ENCODE measurements at regions not wholly inside any gene's neighbourhood (a gene's known extent, or its start where the extent isn't known, plus 50 kb on each side); places are given as distances from the start of the nearest gene placed in this dataset.

DNA sequence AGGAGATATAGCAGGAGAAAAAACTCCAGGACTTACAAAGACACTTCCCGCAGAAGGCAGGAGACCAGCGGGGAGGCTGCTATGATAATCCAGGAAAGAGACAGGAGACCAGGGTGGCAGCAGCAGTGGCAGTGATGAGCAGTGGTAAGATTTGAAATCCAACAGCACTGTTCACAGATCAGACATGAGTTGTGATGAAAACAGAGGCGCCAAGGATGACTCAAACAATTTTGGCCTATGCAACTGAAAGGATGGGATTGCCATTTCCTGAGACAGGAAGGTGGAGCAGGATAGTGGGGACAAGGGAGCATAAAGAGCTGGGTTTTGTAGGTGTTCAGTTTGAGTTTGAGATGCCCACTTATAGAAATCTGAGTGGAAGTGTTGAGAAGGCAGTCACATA, 108.6 kb upstream of the DYRK2 start:
- 91 to 96% methylated on average over 3 of the region's 3 CpGs for WGBS, 2 donors

DNA sequence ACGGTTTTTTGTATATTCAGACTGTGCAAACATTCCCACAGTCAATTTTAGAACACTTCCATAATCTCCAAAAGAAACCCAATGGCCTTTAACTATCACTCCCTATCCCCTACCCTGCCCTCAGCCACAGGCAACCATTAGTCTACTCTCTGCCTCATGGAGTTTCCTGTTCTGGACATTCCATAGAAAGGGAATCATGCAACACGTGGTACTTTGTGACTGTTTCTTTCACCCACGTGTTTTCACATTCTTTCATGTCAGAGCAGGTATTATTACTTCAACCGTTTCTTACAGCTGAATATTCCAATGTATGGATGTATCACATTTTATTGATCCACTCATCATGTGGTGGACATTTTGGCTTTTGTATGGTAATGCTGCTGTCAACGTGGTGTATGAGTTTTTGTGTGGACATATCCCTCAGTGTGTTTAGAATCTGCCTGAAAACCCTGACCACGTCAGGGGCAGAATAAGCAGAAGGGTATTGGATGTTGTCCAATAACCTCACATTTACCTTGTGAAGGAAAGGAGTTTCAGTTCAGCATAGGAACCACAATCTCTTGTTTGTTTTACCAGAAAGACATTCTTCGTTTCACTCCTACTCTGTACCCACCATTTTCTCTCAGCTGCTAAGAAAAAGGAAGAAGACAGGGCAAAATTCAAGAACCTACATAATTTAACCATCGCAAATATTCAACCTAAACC, 107.5 kb upstream of the DYRK2 start:
- peak in 1 of 3 donors; percentile 30 for DNase-seq
- no peaks in the 10 kb centered on the region for H3K36me3 ChIP-seq (ENCODE audit: control insufficient read depth in 4 of 4, insufficient read depth in 4 of 4, low read length in 4 of 4)
- H3K4me1 ChIP-seq (ENCODE audit: control insufficient read depth in 5 of 5, insufficient read depth in 5 of 5, low read length in 5 of 5) = no peaks in the 10 kb centered on the region
- no peak overlapping the region for H3K4me3 ChIP-seq
- no peak overlapping the region for H3K27ac ChIP-seq (ENCODE audit: low read depth in 1 of 2, low read length in 1 of 2)
- no peak overlapping the region for H3K9ac ChIP-seq (ENCODE audit: insufficient read depth in 1 of 2, low read length in 2 of 2)
- no peaks in the 10 kb centered on the region for H3K27me3 ChIP-seq (ENCODE audit: control insufficient read depth in 3 of 3, insufficient read depth in 3 of 3, low read length in 2 of 3)
- ATAC-seq (ENCODE audit: insufficient read depth, low FRiP score) = no peak
- H3K9me3 ChIP-seq (ENCODE audit: control insufficient read depth in 4 of 4, insufficient read depth in 3 of 4, low read length in 3 of 4) = no peaks in the 10 kb centered on the region
- WGBS, 2 donors = 67 to 81% methylated on average over 8 of the region's 8 CpGs
- TF ChIP-seq, protein P1, sequence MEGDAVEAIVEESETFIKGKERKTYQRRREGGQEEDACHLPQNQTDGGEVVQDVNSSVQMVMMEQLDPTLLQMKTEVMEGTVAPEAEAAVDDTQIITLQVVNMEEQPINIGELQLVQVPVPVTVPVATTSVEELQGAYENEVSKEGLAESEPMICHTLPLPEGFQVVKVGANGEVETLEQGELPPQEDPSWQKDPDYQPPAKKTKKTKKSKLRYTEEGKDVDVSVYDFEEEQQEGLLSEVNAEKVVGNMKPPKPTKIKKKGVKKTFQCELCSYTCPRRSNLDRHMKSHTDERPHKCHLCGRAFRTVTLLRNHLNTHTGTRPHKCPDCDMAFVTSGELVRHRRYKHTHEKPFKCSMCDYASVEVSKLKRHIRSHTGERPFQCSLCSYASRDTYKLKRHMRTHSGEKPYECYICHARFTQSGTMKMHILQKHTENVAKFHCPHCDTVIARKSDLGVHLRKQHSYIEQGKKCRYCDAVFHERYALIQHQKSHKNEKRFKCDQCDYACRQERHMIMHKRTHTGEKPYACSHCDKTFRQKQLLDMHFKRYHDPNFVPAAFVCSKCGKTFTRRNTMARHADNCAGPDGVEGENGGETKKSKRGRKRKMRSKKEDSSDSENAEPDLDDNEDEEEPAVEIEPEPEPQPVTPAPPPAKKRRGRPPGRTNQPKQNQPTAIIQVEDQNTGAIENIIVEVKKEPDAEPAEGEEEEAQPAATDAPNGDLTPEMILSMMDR (IDR thresholded peaks at IDR 0.05; ENCODE audit: control extremely low read depth, extremely low read depth) = no peak

More for the DNA sequence above, 108.6 kb upstream of the DYRK2 start:
- no peak for DNase-seq
- Histone ChIP-seq H3K27ac (ENCODE audit: low read depth in 1 of 2, low read length in 1 of 2) (no peak overlapping the region), H3K9ac (ENCODE audit: insufficient read depth in 1 of 2, low read length in 2 of 2) (no peak overlapping the region), H3K9me3 (ENCODE audit: control insufficient read depth in 4 of 4, insufficient read depth in 3 of 4, low read length in 3 of 4) (no peaks in the 10 kb centered on the region), H3K36me3 (ENCODE audit: control insufficient read depth in 4 of 4, insufficient read depth in 4 of 4, low read length in 4 of 4) (no peaks in the 10 kb centered on the region), H3K4me1 (ENCODE audit: control insufficient read depth in 5 of 5, insufficient read depth in 5 of 5, low read length in 5 of 5) (no peaks in the 10 kb centered on the region), H3K4me3 (no peak overlapping the region), H3K27me3 (ENCODE audit: control insufficient read depth in 3 of 3, insufficient read depth in 3 of 3, low read length in 2 of 3) (no peaks in the 10 kb centered on the region)
- TF ChIP-seq, protein P1 (IDR thresholded peaks at IDR 0.05; ENCODE audit: control extremely low read depth, extremely low read depth) = no peak
- ATAC-seq (ENCODE audit: insufficient read depth, low FRiP score) = no peak

DNA sequence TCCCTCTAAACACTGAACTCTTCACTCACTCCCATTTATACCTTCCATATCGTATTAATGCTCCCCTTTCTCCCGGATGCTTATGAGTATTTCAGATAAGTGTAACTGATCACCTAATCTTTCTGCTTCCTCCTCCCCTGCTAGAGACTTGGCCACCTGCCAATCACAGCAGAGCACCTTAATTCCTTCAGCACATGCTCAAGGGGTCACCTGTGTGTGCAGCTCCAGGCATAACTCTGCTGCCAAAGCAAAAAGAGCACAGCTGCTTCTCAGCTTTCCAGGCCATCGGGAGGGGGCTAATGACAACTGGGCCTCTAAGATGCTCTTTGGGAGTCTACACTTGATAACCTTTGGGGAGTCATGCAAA, 106.9 kb upstream of the DYRK2 start:
- no peak for ATAC-seq (ENCODE audit: insufficient read depth, low FRiP score)
- Histone ChIP-seq H3K9ac (ENCODE audit: insufficient read depth in 1 of 2, low read length in 2 of 2) (no peak overlapping the region), H3K4me1 (ENCODE audit: control insufficient read depth in 5 of 5, insufficient read depth in 5 of 5, low read length in 5 of 5) (no peaks in the 10 kb centered on the region), H3K27ac (ENCODE audit: low read depth in 1 of 2, low read length in 1 of 2) (no peak overlapping the region), H3K36me3 (ENCODE audit: control insufficient read depth in 4 of 4, insufficient read depth in 4 of 4, low read length in 4 of 4) (no peaks in the 10 kb centered on the region), H3K9me3 (ENCODE audit: control insufficient read depth in 4 of 4, insufficient read depth in 3 of 4, low read length in 3 of 4) (no peaks in the 10 kb centered on the region), H3K27me3 (ENCODE audit: control insufficient read depth in 3 of 3, insufficient read depth in 3 of 3, low read length in 2 of 3) (no peaks in the 10 kb centered on the region), H3K4me3 (no peak overlapping the region)
- TF ChIP-seq, protein P1 (IDR thresholded peaks at IDR 0.05; ENCODE audit: control extremely low read depth, extremely low read depth) = no peak
- 58 to 80% methylated on average over 3 of the region's 3 CpGs for whole genome bisulfite sequencing, 2 donors
- DNase-seq = peak; percentile 18 to 80 (median 38)

Data from lung (tissue), 11 donors.